HG03108 (cell line): ENCODE measurements at regions not wholly inside any gene's neighbourhood (a gene's known extent, or its start where the extent isn't known, plus 50 kb on each side); places are given as distances from the start of the nearest gene placed in this dataset.

ENCODE experiments used
- ATAC-seq: cut with Tn5 transposase; IDR thresholded peaks from one replicate; pipeline ENCODE4 v1.9.1; 2021; ENCODE audit warnings: moderate library complexity; ENCODE audit not compliant: unreplicated experiment

- no peak for ATAC-seq
Observed at GRCh38 chr12:132408626-132409494, 79.5 kb upstream of the GALNT9 start.

DNA sequence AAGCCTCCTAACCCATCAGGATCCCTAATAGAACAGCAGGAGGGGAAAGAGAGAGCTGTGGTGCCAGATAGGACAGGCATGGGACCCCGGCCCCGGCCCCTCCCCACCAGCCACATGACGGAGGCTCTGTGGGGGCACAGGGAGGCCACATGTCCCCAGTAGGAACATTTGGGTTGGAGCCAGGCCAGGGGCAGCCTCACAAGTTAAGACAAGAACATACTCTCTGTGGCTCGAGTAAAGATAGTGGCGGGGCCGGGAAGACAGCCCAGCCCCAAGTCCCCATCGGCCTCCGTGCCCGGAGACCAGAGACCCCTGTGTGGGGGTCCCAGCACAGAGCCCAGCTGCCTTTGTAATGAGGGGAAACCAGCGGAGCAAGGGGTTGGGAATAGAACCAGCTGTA lies 78.6 kb upstream of the GALNT9 start:
- no peak for ATAC-seq

DNA sequence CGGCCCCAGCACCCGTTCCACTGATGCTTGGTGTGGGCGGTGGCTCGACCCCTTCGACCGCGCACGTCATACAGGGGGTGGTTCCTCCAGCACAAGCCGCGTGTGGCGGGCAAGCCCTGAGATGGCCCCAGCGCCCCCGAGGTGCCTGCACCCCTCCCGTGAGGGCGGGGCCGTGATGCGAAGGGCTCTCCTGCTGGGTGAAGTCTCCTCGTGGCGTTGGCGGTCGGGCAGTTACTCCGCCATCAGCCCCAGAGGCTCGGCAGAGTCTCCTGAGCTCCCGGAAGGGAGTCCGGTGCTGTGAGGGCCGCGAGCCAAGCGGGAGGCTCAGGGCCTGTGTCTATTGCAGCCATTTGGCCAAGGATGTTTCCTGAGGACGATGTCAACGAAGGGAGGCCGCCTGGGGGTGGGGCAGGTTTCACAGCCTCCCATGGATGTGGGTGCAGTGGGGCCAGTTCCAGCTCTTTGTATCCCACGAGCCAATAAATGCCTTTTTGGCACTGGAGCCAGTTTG lies 78.1 kb upstream of the GALNT9 start:
- ATAC-seq = no peak

- no peak for ATAC-seq
Observed at GRCh38 chr12:132406493-132407450, 77.4 kb upstream of the GALNT9 start.

DNA sequence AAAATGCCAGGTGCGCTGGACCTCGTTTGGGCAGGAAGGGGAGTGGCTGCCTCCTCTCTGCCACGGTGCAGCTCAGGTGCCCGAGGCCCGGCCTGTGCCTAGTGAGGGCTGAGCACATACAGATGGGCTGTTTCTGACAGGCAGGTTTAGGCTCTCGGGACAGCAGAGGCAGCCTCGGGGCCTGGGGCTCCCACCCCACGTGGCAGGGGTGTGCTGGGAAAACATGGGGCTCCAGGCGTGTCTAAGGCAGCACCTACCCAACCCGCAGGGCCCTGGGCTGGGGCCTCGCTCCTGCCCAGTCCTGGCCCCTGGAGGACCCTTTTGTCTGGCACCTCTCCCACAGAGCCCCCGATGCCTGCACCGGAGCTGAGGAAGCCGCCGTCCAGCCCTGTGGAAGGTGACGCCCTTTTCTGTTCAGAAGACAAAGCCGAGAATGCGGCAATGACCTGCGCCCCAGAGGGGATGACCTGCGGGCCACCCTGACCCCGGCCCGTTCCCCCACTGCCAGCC lies 76.4 kb upstream of the GALNT9 start:
- ATAC-seq = no peak

- ATAC-seq = no peak
Observed at GRCh38 chr12:132404951-132405741, 75.8 kb upstream of the GALNT9 start.

GRCh38 chr12:132404435-132404855 lies 75.1 kb upstream of the GALNT9 start:
- ATAC-seq = no peak

DNA sequence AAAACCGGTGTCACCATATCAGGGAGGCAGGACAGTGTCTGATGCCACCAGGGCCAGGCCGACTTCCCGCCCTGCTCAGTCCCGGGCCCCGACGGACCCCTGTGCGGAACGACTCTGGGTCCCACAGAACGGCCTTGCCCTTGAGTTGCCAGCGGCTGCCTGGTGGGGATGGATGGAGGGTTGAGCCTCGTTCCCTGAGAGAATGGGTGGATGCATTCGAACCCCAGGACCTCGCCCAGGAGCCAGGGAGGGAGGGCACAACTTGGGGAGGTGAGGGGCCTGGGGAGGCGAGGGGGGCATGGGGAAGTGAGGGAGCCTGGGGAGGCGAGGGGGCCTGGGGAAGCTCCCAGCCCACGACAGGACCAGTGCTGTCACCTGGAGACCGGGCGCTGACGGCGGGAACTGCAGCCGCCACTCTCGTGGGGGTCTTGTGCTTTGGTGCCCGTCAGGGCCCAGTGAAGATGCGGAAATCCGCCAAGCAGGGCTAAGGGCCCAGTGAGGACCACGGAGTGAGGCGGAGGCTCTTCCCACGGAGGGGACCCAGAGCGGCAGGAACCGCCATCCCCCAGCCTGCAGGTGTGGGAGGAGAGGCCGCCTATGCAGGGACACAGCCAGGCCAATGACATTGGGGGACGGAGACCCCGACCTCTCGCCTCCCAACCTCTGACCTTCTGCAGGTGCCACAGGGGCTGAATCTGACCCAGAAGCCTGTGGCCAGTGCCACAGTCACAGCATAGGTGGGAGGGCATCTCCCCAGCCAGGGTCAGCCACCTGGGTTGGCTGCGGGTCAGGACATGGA lies 74.4 kb upstream of the GALNT9 start:
- ATAC-seq = no peak

DNA sequence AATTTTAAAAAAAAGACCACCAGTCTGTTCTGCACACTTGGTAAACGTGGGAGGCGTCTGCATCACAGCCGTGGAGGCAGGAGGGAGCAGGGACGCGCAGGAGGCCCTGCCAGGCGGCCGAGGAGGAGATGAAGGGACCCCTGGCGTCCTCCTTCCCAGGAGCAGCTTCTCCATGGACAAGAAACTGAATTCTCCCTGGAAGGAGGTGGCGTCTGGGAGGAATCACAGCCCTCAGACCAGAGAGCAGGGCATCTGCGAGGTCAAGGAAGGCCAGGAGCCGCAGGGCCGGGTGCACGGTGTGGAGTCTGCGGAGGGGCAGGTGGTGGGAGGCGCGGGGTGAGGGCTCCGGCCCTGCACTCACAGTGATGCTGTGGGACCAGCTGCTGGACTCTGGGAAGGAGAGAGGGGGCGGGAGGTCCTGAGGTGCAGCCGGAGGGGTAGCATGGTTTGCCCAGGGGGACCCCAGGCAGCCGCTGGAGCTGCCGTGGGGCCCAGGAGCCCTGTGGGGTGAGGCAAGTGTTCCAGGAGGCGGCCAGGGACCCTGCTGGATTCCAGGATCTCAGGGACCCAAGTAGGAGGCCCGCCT lies 73.5 kb upstream of the GALNT9 start:
- no peak for ATAC-seq

- ATAC-seq = no peak
Observed at GRCh38 chr12:132401982-132402381, 72.6 kb upstream of the GALNT9 start.

GRCh38 chr12:132400011-132400641 lies 70.7 kb upstream of the GALNT9 start:
- ATAC-seq = no peak

DNA sequence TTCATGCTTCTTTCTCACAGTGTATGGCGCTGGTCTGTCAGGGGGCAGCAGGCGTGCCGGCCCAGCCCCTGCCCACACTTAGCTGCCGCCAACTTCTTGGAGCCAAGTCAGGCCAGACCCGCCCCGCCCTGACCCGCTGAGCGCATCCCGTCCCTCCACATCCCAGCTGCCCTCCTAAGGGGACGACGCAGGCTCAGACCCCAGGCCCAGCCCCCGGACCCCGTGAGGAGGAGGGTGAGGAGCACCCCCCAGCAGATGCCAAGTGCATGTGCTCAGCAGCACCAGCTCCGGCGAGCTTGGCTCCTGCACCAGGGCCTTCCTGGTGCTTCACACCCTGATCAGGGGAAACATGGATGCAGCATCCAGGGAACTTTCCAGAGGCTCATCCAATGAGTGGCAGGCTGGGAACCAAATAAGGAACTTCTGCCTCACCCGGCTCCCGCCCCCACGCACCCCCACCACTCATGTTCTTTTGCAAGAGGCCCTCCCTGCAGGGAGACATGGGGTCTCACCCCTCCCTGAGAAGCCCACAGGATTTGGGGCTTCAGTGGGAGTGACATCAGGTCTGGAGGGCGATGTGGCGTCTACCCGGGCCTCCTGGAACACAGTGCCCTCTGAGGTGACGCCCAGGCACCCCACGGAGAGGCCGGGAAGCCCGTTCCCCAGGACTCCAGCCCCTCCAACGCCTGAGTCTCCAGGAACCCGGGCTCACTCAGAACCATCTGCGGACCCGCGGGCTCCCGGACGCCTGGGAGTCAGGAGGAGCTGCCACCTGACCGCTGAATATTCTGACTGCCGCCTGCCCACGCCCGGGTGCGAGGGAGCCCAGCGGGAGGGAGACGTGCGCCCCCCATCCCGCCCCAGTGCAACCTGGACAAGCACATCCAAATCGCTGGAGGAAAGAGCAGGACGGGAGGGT lies 70.0 kb upstream of the GALNT9 start:
- ATAC-seq = no peak

DNA sequence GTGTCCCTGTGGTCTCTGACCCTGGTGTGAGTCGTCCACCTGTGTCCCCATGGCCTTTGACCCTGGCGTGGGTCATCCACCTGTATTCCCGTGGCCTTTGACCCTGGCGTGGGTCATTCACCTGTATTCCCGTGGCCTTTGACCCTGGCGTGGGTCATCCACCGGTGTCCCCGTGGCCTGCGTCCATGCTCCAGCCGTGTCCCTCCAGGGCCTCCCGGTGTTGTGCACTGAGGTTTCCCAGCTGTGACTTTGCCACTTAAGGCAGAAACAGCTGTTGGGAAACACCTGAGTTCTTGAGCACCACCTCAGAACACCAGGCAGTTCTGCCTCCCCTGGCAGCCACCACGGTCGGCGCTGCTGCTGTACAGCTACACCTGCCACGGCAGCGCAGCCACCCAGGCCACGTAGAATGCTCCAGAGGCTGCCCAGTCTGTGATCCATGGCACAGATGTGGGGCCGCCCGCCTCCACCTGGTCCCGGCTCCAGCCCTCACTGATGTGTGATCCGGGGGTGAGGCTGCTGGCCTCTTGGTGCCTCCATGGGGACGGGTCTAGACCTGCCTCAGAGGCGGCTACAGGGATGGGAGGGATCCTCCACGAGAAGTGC lies 69.1 kb upstream of the GALNT9 start:
- no peak for ATAC-seq

GRCh38 chr12:132397934-132398385 lies 68.6 kb upstream of the GALNT9 start:
- ATAC-seq = no peak

DNA sequence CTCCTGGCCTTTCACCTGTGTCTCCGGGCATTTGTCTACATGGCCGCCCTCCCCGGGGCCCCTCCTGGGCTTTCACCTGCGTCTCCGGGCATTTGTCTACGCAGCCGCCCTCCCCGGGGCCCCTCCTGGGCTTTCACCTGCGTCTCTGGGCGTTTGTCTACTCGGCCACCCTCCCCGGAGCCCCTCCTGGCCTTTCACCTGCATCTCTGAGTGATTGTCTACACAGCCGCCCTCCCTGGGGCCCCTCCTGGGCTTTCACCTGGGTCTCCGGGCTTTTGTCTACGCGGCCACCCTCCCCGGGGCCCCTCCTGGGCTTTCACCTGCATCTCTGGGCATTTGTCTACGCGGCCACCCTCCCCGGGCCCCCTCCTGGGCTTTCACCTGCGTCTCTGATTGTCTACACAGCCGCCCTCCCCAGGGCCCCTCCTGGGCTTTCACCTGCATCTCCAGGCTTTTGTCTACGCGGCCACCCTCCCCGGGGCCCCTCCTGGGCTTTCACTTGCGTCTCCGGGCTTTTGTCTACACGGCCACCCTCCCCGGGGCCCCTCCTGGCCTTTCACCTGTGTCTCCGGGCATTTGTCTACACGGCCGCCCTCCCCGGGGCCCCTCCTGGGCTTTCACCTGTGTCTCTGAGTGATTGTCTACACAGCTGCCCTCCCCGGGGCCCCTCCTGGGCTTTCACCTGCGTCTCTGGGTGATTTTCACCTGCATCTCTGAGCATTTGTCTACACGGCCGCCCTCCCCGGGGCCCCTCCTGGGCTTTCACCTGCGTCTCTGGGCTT lies 68.0 kb upstream of the GALNT9 start:
- no peak for ATAC-seq

GRCh38 chr12:132396657-132397056 lies 67.3 kb upstream of the GALNT9 start:
- no peak for ATAC-seq

- no peak for ATAC-seq
Observed at GRCh38 chr12:132395908-132396305, 66.5 kb upstream of the GALNT9 start.
